Ectodermal cell (in vitro differentiated cells): ENCODE measurements at regions not wholly inside any gene's neighbourhood (a gene's known extent, or its start where the extent isn't known, plus 50 kb on each side); places are given as distances from the start of the nearest gene placed in this dataset.

Source experiments
- H3K27ac ChIP-seq: 2 replicates; pipeline ENCODE4 v1.7.0; 2013; ENCODE audit warnings: mild to moderate bottlenecking, low read depth, low read length; ENCODE audit not compliant: insufficient read depth, poor library complexity, severe bottlenecking
- H3K27me3 ChIP-seq: 2 replicates; pipeline ENCODE4 v1.7.0; 2013; ENCODE audit warnings: mild to moderate bottlenecking, low read length; ENCODE audit not compliant: insufficient read depth, control insufficient read depth, poor library complexity, severe bottlenecking
- H3K36me3 ChIP-seq: one replicate; pipeline ENCODE4 v1.7.0; 2013; ENCODE audit warnings: low read length; ENCODE audit not compliant: control insufficient read depth, insufficient read depth
- H3K4me1 ChIP-seq: one replicate; pipeline ENCODE4 v1.7.0; 2013; ENCODE audit warnings: low read length; ENCODE audit not compliant: control insufficient read depth, insufficient read depth
- H3K4me3 ChIP-seq: 2 replicates; pipeline ENCODE4 v1.7.0; 2013; ENCODE audit warnings: low read depth, low read length, control low read depth; ENCODE audit not compliant: insufficient read depth
- H3K9me3 ChIP-seq: 2 replicates; pipeline ENCODE4 v1.7.0; 2013; ENCODE audit warnings: mild to moderate bottlenecking, low read length, moderate library complexity; ENCODE audit not compliant: control insufficient read depth
- WGBS, 2 experiments: methylation state at CpG; one replicate each; pipeline ENCODE4 v1.1.7; 2013; ENCODE audit warnings: missing lambda C conversion rate in 2 of 2; 5-methylcytosine and 5-hydroxymethylcytosine counted together

DNA sequence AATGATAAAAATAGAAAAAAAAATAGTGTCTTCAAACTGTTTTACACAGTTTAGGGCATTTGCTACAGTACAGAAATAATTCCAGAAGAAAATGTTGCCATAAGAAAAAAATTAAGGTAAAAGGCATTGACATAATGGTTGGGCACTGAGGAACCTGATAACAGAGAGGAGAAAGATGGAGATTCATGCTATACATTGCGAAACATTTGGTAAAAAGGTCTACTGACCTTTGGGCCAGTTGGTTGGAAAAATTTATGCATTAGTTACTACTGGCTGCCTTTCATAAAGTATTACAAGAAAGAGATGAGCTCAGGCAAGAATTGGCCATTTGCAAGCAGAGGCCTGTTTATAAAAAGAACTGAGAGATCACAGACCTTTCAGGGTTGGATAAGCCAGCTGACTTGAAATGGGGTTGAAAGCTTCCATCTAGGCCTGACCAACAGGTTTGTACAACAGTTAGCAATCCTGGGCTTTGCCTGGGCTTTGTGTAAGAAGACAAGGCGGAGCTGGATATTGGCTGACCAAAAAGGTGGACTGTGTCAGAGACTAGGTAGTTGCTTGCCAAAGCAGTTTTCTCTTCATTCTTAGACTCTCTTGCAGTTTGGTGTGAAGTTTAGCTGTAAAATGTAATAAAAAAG, 166.6 kb upstream of the MCTP2 start:
- 96% methylated on average over 2 of the region's 2 CpGs for WGBS, 2 experiments
- Histone ChIP-seq H3K4me3 (no peak overlapping the region), H3K9me3 (peaks cover 4% of the 10 kb centered on the region)

DNA sequence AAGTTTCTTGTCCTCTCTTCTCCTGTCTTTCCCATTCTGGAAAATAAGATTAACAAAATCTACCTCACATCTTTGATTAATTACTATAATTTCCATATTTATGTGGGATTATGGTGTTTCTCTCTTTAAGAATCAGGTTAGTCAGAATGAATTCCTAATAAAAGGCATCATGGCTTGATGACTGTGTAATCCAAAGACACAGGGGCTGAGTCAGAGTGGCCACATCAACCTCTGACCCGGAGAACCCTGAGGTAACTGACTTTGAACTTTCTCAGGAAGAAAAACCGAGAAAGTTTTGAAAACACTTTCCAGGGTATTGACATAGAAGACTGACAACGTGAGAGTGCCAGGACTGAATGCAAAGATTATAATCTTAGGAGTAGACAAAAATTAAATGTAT, 170.3 kb upstream of the MCTP2 start:
- WGBS, 2 experiments: 88 to 92% methylated on average over 2 to 3 of the region's 3 CpGs
- Histone ChIP-seq H3K27me3 (no peaks in the 10 kb centered on the region), H3K27ac (no peak overlapping the region), H3K36me3 (no peaks in the 10 kb centered on the region), H3K9me3 (no peaks in the 10 kb centered on the region), H3K4me3 (no peak overlapping the region), H3K4me1 (no peaks in the 10 kb centered on the region)

More for the DNA sequence above, 166.6 kb upstream of the MCTP2 start:
- no peaks in the 10 kb centered on the region for H3K36me3 ChIP-seq
- H3K27ac ChIP-seq: no peak overlapping the region
- no peaks in the 10 kb centered on the region for H3K4me1 ChIP-seq
- no peaks in the 10 kb centered on the region for H3K27me3 ChIP-seq

DNA sequence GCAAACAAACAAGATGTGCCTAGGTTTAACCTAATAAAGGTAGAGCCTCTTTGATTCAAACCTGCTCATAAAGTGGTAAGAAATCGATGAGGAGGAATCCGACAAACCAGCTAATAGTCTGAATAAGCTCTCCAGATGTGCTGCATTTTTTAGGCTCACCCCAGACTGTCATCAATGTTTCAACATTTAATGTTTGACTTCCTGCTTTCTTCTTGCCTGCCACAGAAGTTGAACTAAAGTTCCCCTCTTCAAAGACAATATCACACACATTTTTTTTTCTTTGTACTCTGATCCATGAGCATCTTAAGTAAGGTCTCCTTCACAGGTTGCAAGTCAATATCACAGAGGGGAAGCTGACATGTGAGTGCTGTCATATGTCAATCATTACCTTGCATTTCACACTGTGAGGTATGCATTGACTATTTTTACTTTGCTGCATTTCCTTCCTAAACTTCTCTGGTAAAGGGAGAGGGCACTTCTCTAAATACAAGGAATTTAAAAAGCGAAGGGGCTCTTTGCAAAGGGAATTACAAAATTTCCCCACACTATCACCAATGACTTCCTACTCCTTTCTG, 172.3 kb upstream of the MCTP2 start:
- 82 to 94% methylated on average over 3 of the region's 3 CpGs for WGBS, 2 experiments
- Histone ChIP-seq H3K27me3 (no peaks in the 10 kb centered on the region), H3K4me1 (no peaks in the 10 kb centered on the region), H3K9me3 (no peaks in the 10 kb centered on the region), H3K36me3 (no peaks in the 10 kb centered on the region), H3K27ac (no peak overlapping the region), H3K4me3 (no peak overlapping the region)

DNA sequence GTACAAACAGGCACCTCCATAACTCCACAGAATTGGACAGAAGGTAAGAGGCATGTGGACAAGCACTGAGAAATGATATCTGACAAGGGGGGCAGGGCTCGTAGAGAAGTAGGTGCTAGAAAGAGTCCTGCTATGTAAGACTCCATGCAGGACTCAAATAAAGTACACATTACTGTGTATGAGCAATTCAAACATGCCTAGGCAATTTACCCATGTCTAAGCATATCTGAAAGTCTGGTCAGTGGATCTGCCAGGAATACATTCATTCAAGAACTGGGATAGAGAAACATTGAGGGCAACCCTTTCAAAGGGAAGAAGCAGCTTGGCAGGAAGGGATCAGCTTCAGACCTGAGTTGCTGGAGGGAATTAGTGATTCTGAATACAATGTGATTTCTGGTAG, 174.1 kb upstream of the MCTP2 start:
- Histone ChIP-seq H3K4me1 (no peaks in the 10 kb centered on the region), H3K4me3 (no peak overlapping the region), H3K27me3 (no peaks in the 10 kb centered on the region), H3K27ac (no peak overlapping the region), H3K9me3 (no peaks in the 10 kb centered on the region), H3K36me3 (no peaks in the 10 kb centered on the region)
- WGBS, 2 experiments: 97 to 100% methylated on average over 1 of the region's 1 CpG

DNA sequence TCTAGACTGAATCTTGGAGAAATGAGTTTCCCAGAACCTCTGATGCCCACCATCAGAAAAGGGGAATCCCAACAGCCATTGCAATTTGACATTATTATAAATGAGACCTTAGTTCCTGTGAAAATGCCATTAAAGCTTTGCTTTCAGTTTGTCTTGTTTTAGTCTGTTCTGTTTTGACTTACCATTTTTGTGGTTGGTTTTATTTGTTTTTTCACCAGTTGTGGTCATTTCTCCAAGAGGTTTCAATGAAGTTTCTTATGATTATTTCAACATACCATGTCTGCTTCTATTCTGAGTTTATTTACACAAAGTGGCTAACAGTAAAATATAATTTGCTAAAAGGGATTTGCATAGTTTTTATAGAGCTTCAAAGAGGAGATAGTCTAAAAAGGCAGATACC, 175.0 kb upstream of the MCTP2 start:
- Histone ChIP-seq H3K9me3 (no peaks in the 10 kb centered on the region), H3K4me1 (no peaks in the 10 kb centered on the region), H3K36me3 (no peaks in the 10 kb centered on the region), H3K27me3 (no peaks in the 10 kb centered on the region), H3K4me3 (no peak overlapping the region), H3K27ac (no peak overlapping the region)

DNA sequence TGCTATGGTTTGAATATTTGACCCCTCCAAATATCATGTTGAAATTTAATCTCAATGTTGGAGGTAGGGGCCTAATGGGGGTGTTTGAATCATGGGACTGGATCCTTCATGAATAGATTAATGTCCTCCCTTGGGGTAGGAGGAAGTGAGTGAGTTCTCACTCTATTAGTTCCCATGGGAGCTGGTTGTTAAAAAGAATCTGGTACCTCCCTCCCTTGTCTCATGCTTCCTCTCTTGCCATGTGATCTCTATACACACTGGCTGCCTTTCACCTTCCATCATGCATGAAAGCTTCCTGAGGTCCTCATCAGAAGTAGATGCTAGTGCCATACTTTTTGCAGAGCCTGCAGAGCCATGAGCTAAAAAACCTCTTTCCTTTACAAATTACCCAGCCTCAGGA, 177.7 kb upstream of the MCTP2 start:
- Histone ChIP-seq H3K27ac (no peak overlapping the region), H3K4me3 (no peak overlapping the region), H3K27me3 (no peaks in the 10 kb centered on the region), H3K4me1 (no peaks in the 10 kb centered on the region), H3K36me3 (no peaks in the 10 kb centered on the region), H3K9me3 (no peaks in the 10 kb centered on the region)

DNA sequence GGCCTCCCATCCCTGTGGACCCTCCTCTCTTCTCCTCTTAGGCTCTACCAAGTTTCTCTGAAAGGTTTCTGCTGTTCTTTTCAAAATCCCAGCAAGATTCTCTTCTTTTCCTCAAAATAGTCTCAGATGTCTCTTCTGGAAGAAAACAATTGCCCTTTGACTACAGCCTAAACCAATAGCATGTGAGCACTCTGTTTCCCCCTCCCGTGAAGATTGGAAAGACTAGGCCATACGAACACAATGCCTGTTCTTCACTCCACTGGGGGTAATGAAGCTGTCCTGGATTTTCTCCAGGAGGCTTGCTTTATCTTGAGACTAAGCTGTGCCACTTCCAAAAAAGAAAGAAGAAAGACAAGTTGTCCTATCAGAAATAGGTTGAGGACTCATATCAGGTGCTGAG, 178.7 kb upstream of the MCTP2 start:
- Histone ChIP-seq H3K4me1 (no peaks in the 10 kb centered on the region), H3K27ac (peak overlapping the region; percentile 30), H3K9me3 (no peaks in the 10 kb centered on the region), H3K27me3 (no peaks in the 10 kb centered on the region), H3K4me3 (no peak overlapping the region), H3K36me3 (no peaks in the 10 kb centered on the region)
- 26 to 33% methylated on average over 2 of the region's 2 CpGs for WGBS, 2 experiments

DNA sequence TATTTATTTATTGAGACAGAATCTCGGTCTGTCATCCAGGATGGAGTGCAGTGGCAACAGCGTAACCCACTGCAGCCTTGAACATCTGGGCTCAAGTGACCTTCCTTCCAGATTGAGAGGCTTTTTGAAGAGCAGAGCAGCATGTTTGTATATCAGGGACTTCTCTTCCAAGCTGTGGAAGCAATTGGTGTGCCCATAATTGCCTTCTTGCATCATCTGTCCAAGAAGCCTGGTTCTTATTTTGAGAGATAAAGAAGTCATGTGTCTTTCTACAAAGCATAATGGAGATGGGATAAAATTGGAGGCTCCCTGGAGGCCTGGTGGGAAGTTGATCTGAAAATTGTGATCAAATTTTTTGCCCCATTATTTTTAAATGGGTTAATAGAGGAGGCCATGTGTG, 183.8 kb upstream of the MCTP2 start:
- H3K27ac ChIP-seq: no peak overlapping the region
- 94 to 96% methylated on average over 2 of the region's 2 CpGs for WGBS, 2 experiments
- no peak overlapping the region for H3K4me3 ChIP-seq
- no peaks in the 10 kb centered on the region for H3K27me3 ChIP-seq
- H3K4me1 ChIP-seq: no peaks in the 10 kb centered on the region
- H3K9me3 ChIP-seq: no peaks in the 10 kb centered on the region
- no peaks in the 10 kb centered on the region for H3K36me3 ChIP-seq

DNA sequence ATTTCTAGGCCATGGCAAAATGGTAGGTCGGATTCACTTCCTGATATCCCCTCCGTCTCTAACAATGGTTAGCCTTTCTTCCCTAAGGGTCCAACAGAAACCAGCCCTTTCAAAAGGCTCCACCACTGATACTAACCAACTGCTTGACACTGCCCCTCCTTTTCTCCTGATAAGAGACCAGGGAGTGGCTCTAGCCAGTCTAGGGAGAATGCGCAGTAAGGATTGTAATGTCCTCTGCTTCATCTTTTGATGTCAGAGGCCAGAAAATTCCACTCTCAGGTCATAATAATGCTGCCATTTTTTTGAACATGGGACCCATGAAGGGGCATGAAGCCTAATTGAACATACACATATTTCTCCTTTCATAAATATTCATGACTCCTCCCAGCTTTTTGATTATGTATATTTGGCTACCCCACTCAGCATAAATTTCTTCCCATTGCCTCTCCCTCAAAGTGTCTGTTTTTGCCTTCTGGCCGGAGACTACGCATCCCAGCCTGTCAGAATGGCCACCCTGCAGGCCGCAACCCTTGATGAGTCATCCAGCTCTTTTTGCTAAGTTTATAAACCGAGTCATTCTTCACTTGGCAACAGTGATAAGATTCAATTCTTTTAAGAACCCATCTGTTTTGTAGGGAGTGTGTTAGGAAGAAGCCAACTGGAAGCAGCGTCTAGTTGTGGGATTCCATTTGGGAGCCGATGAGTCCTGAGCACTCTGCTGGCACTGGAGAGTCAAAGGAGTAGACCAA, 189.0 kb upstream of the MCTP2 start:
- H3K4me3 ChIP-seq: no peak overlapping the region
- H3K9me3 ChIP-seq: no peaks in the 10 kb centered on the region
- no peaks in the 10 kb centered on the region for H3K27me3 ChIP-seq
- WGBS, 2 experiments: 89 to 91% methylated on average over 9 of the region's 9 CpGs
- H3K27ac ChIP-seq: no peak overlapping the region
- no peaks in the 10 kb centered on the region for H3K4me1 ChIP-seq
- no peaks in the 10 kb centered on the region for H3K36me3 ChIP-seq

DNA sequence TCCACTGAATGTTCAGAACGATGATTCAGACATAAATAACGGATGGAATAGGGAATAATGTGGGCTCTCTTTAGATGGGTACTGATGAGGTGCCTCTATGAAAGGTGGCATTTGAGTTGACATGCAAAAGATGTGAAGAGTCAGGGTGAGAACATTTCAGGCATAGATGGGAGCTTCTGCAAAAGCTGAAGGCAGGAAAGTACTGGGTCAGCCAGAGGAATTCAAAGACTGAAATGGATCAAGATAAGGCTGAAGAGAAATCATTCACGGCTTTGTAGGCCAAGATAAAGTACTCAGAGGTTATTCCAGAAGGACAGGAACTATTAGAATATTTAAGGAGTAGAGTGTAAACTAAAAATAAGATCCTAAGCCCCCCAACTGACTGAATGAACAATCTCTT, 189.6 kb upstream of the MCTP2 start:
- Histone ChIP-seq H3K27ac (no peak overlapping the region), H3K4me1 (no peaks in the 10 kb centered on the region), H3K27me3 (no peaks in the 10 kb centered on the region), H3K9me3 (no peaks in the 10 kb centered on the region), H3K36me3 (no peaks in the 10 kb centered on the region), H3K4me3 (no peak overlapping the region)
- WGBS, 2 experiments: 95% methylated on average over 3 of the region's 3 CpGs
